ENCODE measurements at regions not wholly inside any gene's neighbourhood (a gene's known extent, or its start where the extent isn't known, plus 50 kb on each side); places are given as distances from the start of the nearest gene placed in this dataset.

DNA sequence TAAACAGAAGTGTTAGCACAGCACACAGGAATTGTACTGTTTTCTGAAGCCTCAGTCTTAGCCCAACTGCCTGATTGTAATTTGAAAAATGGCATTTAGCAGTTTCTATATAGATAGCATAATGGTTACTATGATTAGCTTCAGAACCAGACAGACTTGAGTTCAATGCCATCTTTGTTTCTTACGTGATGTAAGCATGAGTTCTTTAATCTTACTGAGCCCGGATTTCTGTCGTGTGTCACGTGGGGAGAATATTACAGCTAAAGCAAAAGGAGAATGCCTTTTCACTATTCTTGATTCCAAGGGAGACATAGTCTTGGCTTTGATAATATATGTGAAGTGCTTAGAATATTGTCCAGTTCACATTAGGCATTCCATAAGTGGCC, 407.3 kb downstream of the STIM2 start:
- ChIA-PET POLR2A (no interaction called here), CTCF (no interaction called here)
- H3K27me3 ChIP-seq (ENCODE audit: insufficient read depth) = no peaks in the 10 kb centered on the region
- 0% methylated on average over 4 of the region's 4 CpGs for WGBS (ENCODE audit: low lambda C conversion rate)
- no peak for TF ChIP-seq RXRA (IDR thresholded peaks at IDR 0.05; ENCODE audit: borderline replicate concordance, low read depth)
- no peak for DNase-seq
- no peaks in the 10 kb centered on the region for H3K36me3 ChIP-seq (replicated peaks in 1 of 2; ENCODE audit: control insufficient read depth in 1 of 2, insufficient read depth in 2 of 2, low read length in 1 of 2)
- no peak overlapping the region for H2AFZ ChIP-seq (ENCODE audit: low read depth)
- no peaks in the 10 kb centered on the region for H3K4me1 ChIP-seq (ENCODE audit: control insufficient read depth in 1 of 2, insufficient read depth in 2 of 2, low read depth in 1 of 2, low read length in 1 of 2)
- H3K9ac ChIP-seq = no peak overlapping the region
- no peaks in the 10 kb centered on the region for H4K20me1 ChIP-seq (ENCODE audit: insufficient read depth)
- no peaks in the 10 kb centered on the region for H3K9me3 ChIP-seq
- no peaks in the 10 kb centered on the region for H3F3A ChIP-seq (replicated peaks; ENCODE audit: insufficient read depth)
- H3K79me2 ChIP-seq (ENCODE audit: insufficient read depth) = no peaks in the 10 kb centered on the region
- no peak overlapping the region for H3K4me2 ChIP-seq
- no peaks in the 10 kb centered on the region for H3K9me2 ChIP-seq
- no peak overlapping the region for H3K27ac ChIP-seq (ENCODE audit: low read depth in 2 of 2, low read length in 1 of 2)
- no peak overlapping the region for H3K4me3 ChIP-seq (ENCODE audit: low read depth in 2 of 2, low read length in 1 of 2)

DNA sequence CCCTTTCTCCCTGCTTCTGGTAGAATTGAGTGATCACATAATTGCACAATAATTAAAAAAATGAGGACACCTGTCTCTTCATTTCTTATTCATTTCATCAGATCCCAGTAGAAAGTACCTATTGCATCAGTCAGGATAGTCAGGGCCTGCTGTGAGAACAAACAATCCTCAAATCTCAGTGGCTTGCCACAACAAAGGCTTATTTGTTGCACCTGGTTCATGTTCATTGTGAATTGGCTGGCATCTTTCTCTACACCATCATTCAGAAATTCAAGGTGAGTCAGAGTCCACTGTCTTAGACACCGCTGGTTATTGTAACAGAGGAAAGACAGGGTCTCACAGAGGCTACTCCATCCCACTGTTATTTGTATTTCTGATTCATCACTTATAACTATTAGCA, 409.8 kb downstream of the STIM2 start:
- Histone ChIP-seq H4K20me1 (ENCODE audit: insufficient read depth) (no peaks in the 10 kb centered on the region), H3K4me2 (no peak overlapping the region), H3F3A (replicated peaks; ENCODE audit: insufficient read depth) (no peaks in the 10 kb centered on the region), H3K9me2 (no peaks in the 10 kb centered on the region), H3K9me3 (no peaks in the 10 kb centered on the region), H3K4me1 (ENCODE audit: control insufficient read depth in 1 of 2, insufficient read depth in 2 of 2, low read depth in 1 of 2, low read length in 1 of 2) (no peaks in the 10 kb centered on the region), H2AFZ (ENCODE audit: low read depth) (no peak overlapping the region), H3K27ac (ENCODE audit: low read depth in 2 of 2, low read length in 1 of 2) (no peak overlapping the region), H3K79me2 (ENCODE audit: insufficient read depth) (no peaks in the 10 kb centered on the region), H3K4me3 (ENCODE audit: low read depth in 2 of 2, low read length in 1 of 2) (no peak overlapping the region), H3K36me3 (replicated peaks in 1 of 2; ENCODE audit: control insufficient read depth in 1 of 2, insufficient read depth in 2 of 2, low read length in 1 of 2) (no peaks in the 10 kb centered on the region), H3K27me3 (ENCODE audit: insufficient read depth) (no peaks in the 10 kb centered on the region), H3K9ac (no peak overlapping the region)
- TF ChIP-seq EP300 (IDR thresholded peaks at IDR 0.05; ENCODE audit: borderline replicate concordance in 1 of 2, low read depth in 1 of 2, low read length in 1 of 2) (no peak), GABPA (IDR thresholded peaks at IDR 0.05; ENCODE audit: low read depth) (no peak), RXRA (IDR thresholded peaks at IDR 0.05; ENCODE audit: borderline replicate concordance, low read depth) (no peak), RAD21 (IDR thresholded peaks at IDR 0.05; ENCODE audit: low read length) (no peak), ELF1 (IDR thresholded peaks at IDR 0.05) (no peak), MXI1 (IDR thresholded peaks at IDR 0.05; ENCODE audit: low read depth, low read length) (no peak), NFIC (IDR thresholded peaks at IDR 0.05; ENCODE audit: borderline replicate concordance) (no peak), SIN3A (IDR thresholded peaks at IDR 0.05; ENCODE audit: borderline replicate concordance, low read depth, low read length) (no peak), EZH2phosphoT487 (IDR thresholded peaks at IDR 0.05; ENCODE audit: borderline replicate concordance, low read depth) (no peak), RCOR1 (IDR thresholded peaks at IDR 0.05; ENCODE audit: low read length) (no peak), RFX5 (IDR thresholded peaks at IDR 0.05; ENCODE audit: low read length) (no peak), MEF2A (IDR thresholded peaks at IDR 0.05; ENCODE audit: borderline replicate concordance, low read depth) (no peak), TAF1 (IDR thresholded peaks at IDR 0.05; ENCODE audit: borderline replicate concordance, low read depth, low read length) (no peak), POLR2AphosphoS5 (IDR thresholded peaks at IDR 0.05; ENCODE audit: low read depth, low read length) (no peak), TEAD4 (IDR thresholded peaks at IDR 0.05; ENCODE audit: borderline replicate concordance, insufficient read depth) (no peak), FOSL2 (IDR thresholded peaks at IDR 0.05; ENCODE audit: borderline replicate concordance, low read depth) (no peak), FOXJ3 (CRISPR knock-in tag; IDR thresholded peaks at IDR 0.05) (no peak)
- TF ChIP-seq, protein P1, sequence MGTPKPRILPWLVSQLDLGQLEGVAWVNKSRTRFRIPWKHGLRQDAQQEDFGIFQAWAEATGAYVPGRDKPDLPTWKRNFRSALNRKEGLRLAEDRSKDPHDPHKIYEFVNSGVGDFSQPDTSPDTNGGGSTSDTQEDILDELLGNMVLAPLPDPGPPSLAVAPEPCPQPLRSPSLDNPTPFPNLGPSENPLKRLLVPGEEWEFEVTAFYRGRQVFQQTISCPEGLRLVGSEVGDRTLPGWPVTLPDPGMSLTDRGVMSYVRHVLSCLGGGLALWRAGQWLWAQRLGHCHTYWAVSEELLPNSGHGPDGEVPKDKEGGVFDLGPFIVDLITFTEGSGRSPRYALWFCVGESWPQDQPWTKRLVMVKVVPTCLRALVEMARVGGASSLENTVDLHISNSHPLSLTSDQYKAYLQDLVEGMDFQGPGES (IDR thresholded peaks at IDR 0.05; ENCODE audit: low read depth, low read length) = no peak
- TF ChIP-seq, protein P2, sequence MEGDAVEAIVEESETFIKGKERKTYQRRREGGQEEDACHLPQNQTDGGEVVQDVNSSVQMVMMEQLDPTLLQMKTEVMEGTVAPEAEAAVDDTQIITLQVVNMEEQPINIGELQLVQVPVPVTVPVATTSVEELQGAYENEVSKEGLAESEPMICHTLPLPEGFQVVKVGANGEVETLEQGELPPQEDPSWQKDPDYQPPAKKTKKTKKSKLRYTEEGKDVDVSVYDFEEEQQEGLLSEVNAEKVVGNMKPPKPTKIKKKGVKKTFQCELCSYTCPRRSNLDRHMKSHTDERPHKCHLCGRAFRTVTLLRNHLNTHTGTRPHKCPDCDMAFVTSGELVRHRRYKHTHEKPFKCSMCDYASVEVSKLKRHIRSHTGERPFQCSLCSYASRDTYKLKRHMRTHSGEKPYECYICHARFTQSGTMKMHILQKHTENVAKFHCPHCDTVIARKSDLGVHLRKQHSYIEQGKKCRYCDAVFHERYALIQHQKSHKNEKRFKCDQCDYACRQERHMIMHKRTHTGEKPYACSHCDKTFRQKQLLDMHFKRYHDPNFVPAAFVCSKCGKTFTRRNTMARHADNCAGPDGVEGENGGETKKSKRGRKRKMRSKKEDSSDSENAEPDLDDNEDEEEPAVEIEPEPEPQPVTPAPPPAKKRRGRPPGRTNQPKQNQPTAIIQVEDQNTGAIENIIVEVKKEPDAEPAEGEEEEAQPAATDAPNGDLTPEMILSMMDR (IDR thresholded peaks at IDR 0.05) = no peak
- TF ChIP-seq, protein P3, sequence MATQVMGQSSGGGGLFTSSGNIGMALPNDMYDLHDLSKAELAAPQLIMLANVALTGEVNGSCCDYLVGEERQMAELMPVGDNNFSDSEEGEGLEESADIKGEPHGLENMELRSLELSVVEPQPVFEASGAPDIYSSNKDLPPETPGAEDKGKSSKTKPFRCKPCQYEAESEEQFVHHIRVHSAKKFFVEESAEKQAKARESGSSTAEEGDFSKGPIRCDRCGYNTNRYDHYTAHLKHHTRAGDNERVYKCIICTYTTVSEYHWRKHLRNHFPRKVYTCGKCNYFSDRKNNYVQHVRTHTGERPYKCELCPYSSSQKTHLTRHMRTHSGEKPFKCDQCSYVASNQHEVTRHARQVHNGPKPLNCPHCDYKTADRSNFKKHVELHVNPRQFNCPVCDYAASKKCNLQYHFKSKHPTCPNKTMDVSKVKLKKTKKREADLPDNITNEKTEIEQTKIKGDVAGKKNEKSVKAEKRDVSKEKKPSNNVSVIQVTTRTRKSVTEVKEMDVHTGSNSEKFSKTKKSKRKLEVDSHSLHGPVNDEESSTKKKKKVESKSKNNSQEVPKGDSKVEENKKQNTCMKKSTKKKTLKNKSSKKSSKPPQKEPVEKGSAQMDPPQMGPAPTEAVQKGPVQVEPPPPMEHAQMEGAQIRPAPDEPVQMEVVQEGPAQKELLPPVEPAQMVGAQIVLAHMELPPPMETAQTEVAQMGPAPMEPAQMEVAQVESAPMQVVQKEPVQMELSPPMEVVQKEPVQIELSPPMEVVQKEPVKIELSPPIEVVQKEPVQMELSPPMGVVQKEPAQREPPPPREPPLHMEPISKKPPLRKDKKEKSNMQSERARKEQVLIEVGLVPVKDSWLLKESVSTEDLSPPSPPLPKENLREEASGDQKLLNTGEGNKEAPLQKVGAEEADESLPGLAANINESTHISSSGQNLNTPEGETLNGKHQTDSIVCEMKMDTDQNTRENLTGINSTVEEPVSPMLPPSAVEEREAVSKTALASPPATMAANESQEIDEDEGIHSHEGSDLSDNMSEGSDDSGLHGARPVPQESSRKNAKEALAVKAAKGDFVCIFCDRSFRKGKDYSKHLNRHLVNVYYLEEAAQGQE (IDR thresholded peaks at IDR 0.05; ENCODE audit: low read depth, low read length) = no peak
- ChIA-PET POLR2A (no interaction called here), CTCF (no interaction called here)
- no peak for DNase-seq
- 6% methylated on average over 1 of the region's 1 CpG for WGBS (ENCODE audit: low lambda C conversion rate)

All from SK-N-SH (cell line).